GM19395 (cell line): ENCODE measurements at regions not wholly inside any gene's neighbourhood (a gene's known extent, or its start where the extent isn't known, plus 50 kb on each side); places are given as distances from the start of the nearest gene placed in this dataset.
A peak's percentile ranks its signal among the peaks of the same experiment; 100 is the strongest.

Source experiments
- ATAC-seq: cut with Tn5 transposase; IDR thresholded peaks from one replicate; pipeline ENCODE4 v1.9.1; 2021; ENCODE audit warnings: mild to moderate bottlenecking, moderate library complexity; ENCODE audit not compliant: unreplicated experiment

GRCh38 chr12:77777274-77777673, 53.4 kb upstream of the NAV3 start:
- no peak for ATAC-seq

GRCh38 chr12:77774761-77775160, 55.9 kb upstream of the NAV3 start:
- no peak for ATAC-seq

- no peak for ATAC-seq
Measured at GRCh38 chr12:77772676-77773298, 57.9 kb upstream of the NAV3 start.

GRCh38 chr12:77768558-77768957, 62.1 kb upstream of the NAV3 start:
- ATAC-seq = no peak

GRCh38 chr12:77767756-77768343, 62.8 kb upstream of the NAV3 start:
- ATAC-seq = no peak

GRCh38 chr12:77767335-77767734, 63.4 kb upstream of the NAV3 start:
- no peak for ATAC-seq

- no peak for ATAC-seq
Measured at GRCh38 chr12:77766224-77766623, 64.5 kb upstream of the NAV3 start.

- ATAC-seq = no peak
Measured at GRCh38 chr12:77761286-77761685, 69.4 kb upstream of the NAV3 start.

GRCh38 chr12:77760271-77761025, 70.2 kb upstream of the NAV3 start:
- no peak for ATAC-seq

- no peak for ATAC-seq
Measured at GRCh38 chr12:77754086-77754485, 76.6 kb upstream of the NAV3 start.

- ATAC-seq = no peak
Measured at GRCh38 chr12:77751939-77752338, 78.8 kb upstream of the NAV3 start.

GRCh38 chr12:77746096-77746495, 84.6 kb upstream of the NAV3 start:
- ATAC-seq = peak; percentile 100

- peak; percentile 5 for ATAC-seq
Measured at GRCh38 chr12:77745624-77746023, 85.1 kb upstream of the NAV3 start.

- ATAC-seq = no peak
Measured at GRCh38 chr12:77742631-77743030, 88.1 kb upstream of the NAV3 start.

GRCh38 chr12:77741974-77742517, 88.6 kb upstream of the NAV3 start:
- ATAC-seq = no peak

- no peak for ATAC-seq
Measured at GRCh38 chr12:77736219-77736965, 94.3 kb upstream of the NAV3 start.

GRCh38 chr12:77734214-77734883, 96.3 kb upstream of the NAV3 start:
- ATAC-seq = no peak

GRCh38 chr12:77728018-77728417, 102.7 kb upstream of the NAV3 start:
- no peak for ATAC-seq

GRCh38 chr12:77727442-77728001, 103.2 kb upstream of the NAV3 start:
- ATAC-seq = no peak

- ATAC-seq = no peak
Measured at GRCh38 chr12:77725611-77726010, 105.1 kb upstream of the NAV3 start.
